ENCODE measurements at regions not wholly inside any gene's neighbourhood (a gene's known extent, or its start where the extent isn't known, plus 50 kb on each side); places are given as distances from the start of the nearest gene placed in this dataset.

GRCh38 chr9:110142868-110143481, 65.0 kb downstream of the C9orf152 start:
- no peak for DNase-seq (ENCODE audit: low read depth, low spot score)

- no peak for DNase-seq (ENCODE audit: low read depth, low spot score)
Measured at GRCh38 chr9:110143485-110143884, 64.5 kb downstream of the C9orf152 start.

- no peak for DNase-seq (ENCODE audit: low read depth, low spot score)
Measured at GRCh38 chr9:110143950-110144545, 63.9 kb downstream of the C9orf152 start.

GRCh38 chr9:110146373-110146772, 61.6 kb downstream of the C9orf152 start:
- no peak for DNase-seq (ENCODE audit: low read depth, low spot score)

GRCh38 chr9:110148384-110148783, 59.6 kb downstream of the C9orf152 start:
- DNase-seq (ENCODE audit: low read depth, low spot score) = no peak

GRCh38 chr9:110148891-110149290, 59.1 kb downstream of the C9orf152 start:
- DNase-seq (ENCODE audit: low read depth, low spot score) = no peak
